Gastroesophageal sphincter (tissue), 4 donors: ENCODE measurements at regions not wholly inside any gene's neighbourhood (a gene's known extent, or its start where the extent isn't known, plus 50 kb on each side); places are given as distances from the start of the nearest gene placed in this dataset.

Experiments used
- ATAC-seq: fragments of 150-250 bp; one replicate; pipeline ENCODE4 v1.9.1; 2016; ENCODE audit warnings: mild to moderate bottlenecking, moderate library complexity
- H3K27ac ChIP-seq, 4 donors: fragments of 200-600 bp; sonication (generic) in 3 of 4; 1 replicate in 3 of 4; 2 replicates in 1 of 4; pipeline ENCODE4 v1.5.1; 2016 to 2019
- H3K27me3 ChIP-seq: fragments of 200-600 bp; sonication (generic); one replicate; pipeline ENCODE4 v1.5.1; 2019
- H3K36me3 ChIP-seq, 2 donors: fragments of 200-600 bp; sonication (generic); one replicate each; pipeline ENCODE4 v1.5.1; 2019; ENCODE audit warnings: control low read depth in 1 of 2
- H3K4me1 ChIP-seq, 3 donors: fragments of 200-600 bp; sonication (generic); 1 replicate in 2 of 3; 2 replicates in 1 of 3; pipeline ENCODE4 v1.5.1; 2016 to 2019; ENCODE audit warnings: control low read depth in 2 of 3
- H3K4me3 ChIP-seq, 2 donors: fragments of 200-600 bp; sonication (generic); one replicate each; pipeline ENCODE4 v1.5.1; 2019; ENCODE audit warnings: mild to moderate bottlenecking in 1 of 2, moderate library complexity in 1 of 2
- H3K9me3 ChIP-seq, 3 donors: fragments of 200-600 bp; sonication (generic); one replicate each; pipeline ENCODE4 v1.5.1; 2017 to 2019; ENCODE audit warnings: control low read depth in 2 of 3
- EP300 ChIP-seq: sonication (generic); formaldehyde crosslinking; IDR thresholded peaks from one replicate; pipeline ENCODE4 v1.6.1; 2017; ENCODE audit warnings: antibody characterized with exemption, mild to moderate bottlenecking
- POLR2A ChIP-seq, 2 donors: fragments of 450-650 bp; IDR thresholded peaks; one replicate each; pipeline ENCODE4 v1.6.1; 2017; ENCODE audit warnings: antibody characterized with exemption in 2 of 2, mild to moderate bottlenecking in 2 of 2, moderate library complexity in 1 of 2
- POLR2AphosphoS5 ChIP-seq: sonication (generic); formaldehyde crosslinking; IDR thresholded peaks from one replicate; pipeline ENCODE4 v1.6.1; 2017; ENCODE audit warnings: antibody characterized with exemption
- WGBS, 2 donors: methylation state at CpG; one replicate each; pipeline ENCODE4 v1.1.5; 2018; ENCODE audit warnings: low coverage in 1 of 2; 5-methylcytosine and 5-hydroxymethylcytosine counted together
- TF ChIP-seq, protein P1 (sequence below), 4 experiments: fragments of 200-600 bp in 2 of 4; fragments of 450-650 bp in 2 of 4; sonication (generic) in 1 of 4; IDR thresholded peaks; one replicate each; pipeline ENCODE4 v1.5.1; 2017 to 2019; ENCODE audit warnings: antibody characterized with exemption in 4 of 4, mild to moderate bottlenecking in 2 of 4, moderate library complexity in 2 of 4

DNA sequence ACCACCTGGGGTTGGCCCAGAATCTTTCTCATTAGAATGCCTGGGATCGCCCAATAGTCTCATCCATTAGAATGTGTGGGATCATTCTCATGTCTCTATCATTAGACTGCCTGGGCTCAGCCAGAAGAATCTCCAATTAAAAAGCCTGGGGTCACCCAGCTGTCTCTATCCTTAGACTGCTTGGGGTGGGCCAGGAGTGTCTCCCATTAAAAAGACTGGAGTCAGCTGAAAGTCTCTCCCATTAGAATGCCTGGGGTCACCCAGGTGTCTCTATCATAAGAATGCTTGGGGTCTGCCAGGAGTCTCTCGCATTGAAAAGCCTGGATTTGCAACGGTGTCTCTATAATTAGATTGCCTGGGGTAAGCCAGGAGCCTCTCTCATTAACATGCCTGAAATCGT is 2225.7 kb downstream of the TP53TG3F start:
- no peak overlapping the region for H3K4me3 ChIP-seq
- H3K27me3 ChIP-seq = no peaks in the 10 kb centered on the region
- no peaks in the 10 kb centered on the region for H3K36me3 ChIP-seq
- ATAC-seq = no peak
- TF ChIP-seq, protein P1, sequence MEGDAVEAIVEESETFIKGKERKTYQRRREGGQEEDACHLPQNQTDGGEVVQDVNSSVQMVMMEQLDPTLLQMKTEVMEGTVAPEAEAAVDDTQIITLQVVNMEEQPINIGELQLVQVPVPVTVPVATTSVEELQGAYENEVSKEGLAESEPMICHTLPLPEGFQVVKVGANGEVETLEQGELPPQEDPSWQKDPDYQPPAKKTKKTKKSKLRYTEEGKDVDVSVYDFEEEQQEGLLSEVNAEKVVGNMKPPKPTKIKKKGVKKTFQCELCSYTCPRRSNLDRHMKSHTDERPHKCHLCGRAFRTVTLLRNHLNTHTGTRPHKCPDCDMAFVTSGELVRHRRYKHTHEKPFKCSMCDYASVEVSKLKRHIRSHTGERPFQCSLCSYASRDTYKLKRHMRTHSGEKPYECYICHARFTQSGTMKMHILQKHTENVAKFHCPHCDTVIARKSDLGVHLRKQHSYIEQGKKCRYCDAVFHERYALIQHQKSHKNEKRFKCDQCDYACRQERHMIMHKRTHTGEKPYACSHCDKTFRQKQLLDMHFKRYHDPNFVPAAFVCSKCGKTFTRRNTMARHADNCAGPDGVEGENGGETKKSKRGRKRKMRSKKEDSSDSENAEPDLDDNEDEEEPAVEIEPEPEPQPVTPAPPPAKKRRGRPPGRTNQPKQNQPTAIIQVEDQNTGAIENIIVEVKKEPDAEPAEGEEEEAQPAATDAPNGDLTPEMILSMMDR (IDR thresholded peaks at IDR 0.05) = no peak
- no peak for TF ChIP-seq POLR2A (IDR thresholded peaks at IDR 0.05)
- no peak for TF ChIP-seq POLR2AphosphoS5
- TF ChIP-seq EP300 = no peak
- peaks cover 0 to 48% (median 0%) of the 10 kb centered on the region in 3 donors for H3K9me3 ChIP-seq
- H3K27ac ChIP-seq = no peak overlapping the region
- 48% methylated on average over 2 of the region's 4 CpGs; no CpG with 5 or more reads in 1 of the 2 donors for WGBS, 2 donors
- no peaks in the 10 kb centered on the region for H3K4me1 ChIP-seq

DNA sequence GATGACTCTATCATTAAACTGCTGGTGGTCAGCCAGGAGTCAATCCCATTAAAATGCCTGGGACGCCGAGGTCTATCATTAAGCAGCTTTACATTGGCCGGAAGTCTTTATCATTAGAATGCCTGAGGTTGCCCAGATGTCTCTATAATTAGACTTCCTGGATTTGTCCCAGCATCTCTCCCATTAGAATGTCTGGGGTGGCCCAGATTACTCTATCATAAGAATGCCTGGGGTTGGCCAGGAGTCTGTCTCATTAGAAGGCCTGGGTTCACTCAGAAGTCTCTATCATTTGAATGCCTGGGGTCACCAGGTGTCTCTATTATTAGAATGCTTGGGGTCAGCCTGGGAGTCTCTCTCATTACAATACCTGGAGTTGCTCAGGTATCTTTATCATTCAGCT is 2227.2 kb downstream of the TP53TG3F start:
- TF ChIP-seq EP300 (no peak), POLR2AphosphoS5 (no peak), POLR2A (IDR thresholded peaks at IDR 0.05) (no peak)
- TF ChIP-seq, protein P1 (IDR thresholded peaks at IDR 0.05) = no peak
- Histone ChIP-seq H3K9me3 (peaks cover 0 to 60% (median 0%) of the 10 kb centered on the region in 3 donors), H3K27ac (no peak overlapping the region), H3K4me3 (no peak overlapping the region), H3K36me3 (no peaks in the 10 kb centered on the region), H3K4me1 (no peaks in the 10 kb centered on the region), H3K27me3 (no peaks in the 10 kb centered on the region)
- ATAC-seq = no peak
- WGBS, 2 donors = 90 to 100% methylated on average over 2 to 3 of the region's 3 CpGs

DNA sequence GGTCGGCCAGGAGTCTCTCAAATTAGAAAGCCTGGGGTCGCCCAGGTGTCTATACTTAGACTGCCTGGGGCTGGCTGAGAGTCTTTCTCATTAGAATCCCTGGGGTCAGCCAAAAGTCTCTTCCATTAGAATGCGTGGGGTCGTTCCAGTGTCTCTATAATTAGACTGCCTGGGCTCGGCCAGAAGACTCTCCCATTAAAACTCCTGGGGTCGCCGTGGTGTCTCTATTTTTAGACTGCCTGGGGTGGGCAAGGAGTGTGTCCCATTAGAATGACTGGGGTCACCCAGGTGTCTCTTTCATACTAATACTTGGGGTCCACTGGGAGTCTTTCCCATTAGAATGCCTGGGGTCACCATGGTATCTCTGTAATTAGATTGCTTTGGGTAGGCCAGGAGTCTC is 2227.7 kb downstream of the TP53TG3F start:
- TF ChIP-seq POLR2AphosphoS5 = no peak
- no peak for TF ChIP-seq EP300
- TF ChIP-seq POLR2A (IDR thresholded peaks at IDR 0.05) = no peak
- TF ChIP-seq, protein P1 (IDR thresholded peaks at IDR 0.05) = no peak
- peaks cover 0 to 63% (median 0%) of the 10 kb centered on the region in 3 donors for H3K9me3 ChIP-seq
- no peak overlapping the region for H3K4me3 ChIP-seq
- no peaks in the 10 kb centered on the region for H3K27me3 ChIP-seq
- no peak for ATAC-seq
- no peaks in the 10 kb centered on the region for H3K4me1 ChIP-seq
- H3K27ac ChIP-seq = no peak overlapping the region
- WGBS, 2 donors = 60% methylated on average over 1 of the region's 7 CpGs; no CpG with 5 or more reads in 1 of the 2 donors
- no peaks in the 10 kb centered on the region for H3K36me3 ChIP-seq

DNA sequence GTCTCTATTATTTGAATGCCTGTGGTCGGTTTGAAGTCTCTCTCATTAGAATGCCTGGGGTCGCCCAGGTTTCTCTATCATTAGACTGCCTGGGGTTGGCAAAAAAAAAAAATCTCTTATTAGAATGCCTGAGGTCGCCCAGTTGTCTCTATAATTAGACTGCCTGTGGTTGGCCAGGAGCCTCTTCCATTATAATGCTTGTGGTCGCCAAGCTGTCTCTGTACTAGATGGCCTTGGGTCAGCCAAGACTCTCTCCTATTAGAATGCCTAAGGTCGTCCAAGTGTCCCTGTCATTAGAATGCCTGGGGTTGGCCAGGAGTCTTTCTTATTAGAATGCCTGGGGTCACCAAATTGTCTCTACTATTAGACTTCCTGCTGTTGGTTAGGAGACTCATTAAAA is 2228.4 kb downstream of the TP53TG3F start:
- ATAC-seq = no peak
- Histone ChIP-seq H3K4me1 (no peaks in the 10 kb centered on the region), H3K4me3 (no peak overlapping the region), H3K27me3 (no peaks in the 10 kb centered on the region), H3K36me3 (no peaks in the 10 kb centered on the region), H3K9me3 (peaks cover 0 to 70% (median 0%) of the 10 kb centered on the region in 3 donors), H3K27ac (no peak overlapping the region)
- TF ChIP-seq, protein P1 (IDR thresholded peaks at IDR 0.05) = no peak
- no peak for TF ChIP-seq EP300
- TF ChIP-seq POLR2AphosphoS5 = no peak
- TF ChIP-seq POLR2A (IDR thresholded peaks at IDR 0.05) = no peak
- 49% methylated on average over 4 of the region's 5 CpGs; no CpG with 5 or more reads in 1 of the 2 donors for WGBS, 2 donors

DNA sequence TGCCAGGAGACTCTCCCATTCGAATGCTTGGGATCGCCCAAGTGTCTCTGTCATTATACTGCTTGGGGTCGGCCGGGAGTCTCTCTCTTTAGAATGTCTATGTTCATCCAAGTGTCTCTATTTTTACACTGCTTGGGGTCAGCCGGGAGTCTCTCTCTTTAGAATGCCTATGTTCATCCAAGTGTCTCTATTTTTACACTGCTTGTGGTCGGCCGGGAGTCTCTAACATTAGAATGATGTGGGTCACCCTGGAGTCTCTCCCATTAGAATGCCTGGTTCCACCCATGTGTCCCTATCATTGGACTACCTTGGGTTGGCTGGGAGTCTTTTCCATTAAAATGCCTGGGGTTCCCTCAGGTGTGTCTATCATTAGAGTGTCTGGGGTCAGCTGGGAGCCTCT is 2230.4 kb downstream of the TP53TG3F start:
- WGBS, 2 donors = 79 to 81% methylated on average over 3 to 6 of the region's 7 CpGs
- H3K4me1 ChIP-seq = no peaks in the 10 kb centered on the region
- no peaks in the 10 kb centered on the region for H3K27me3 ChIP-seq
- TF ChIP-seq POLR2AphosphoS5 (no peak), EP300 (no peak), POLR2A (IDR thresholded peaks at IDR 0.05) (no peak)
- TF ChIP-seq, protein P1 (IDR thresholded peaks at IDR 0.05) = no peak
- H3K9me3 ChIP-seq = peaks cover 0 to 85% (median 0%) of the 10 kb centered on the region in 3 donors
- H3K27ac ChIP-seq = no peak overlapping the region
- no peaks in the 10 kb centered on the region for H3K36me3 ChIP-seq
- H3K4me3 ChIP-seq = no peak overlapping the region
- ATAC-seq = no peak
